NCI-H446 treated with DMSO at 0.1 percent for 48 hours (cell line): ENCODE measurements at regions not wholly inside any gene's neighbourhood (a gene's known extent, or its start where the extent isn't known, plus 50 kb on each side); places are given as distances from the start of the nearest gene placed in this dataset.
"Not testable (repeated sequence)": the region's sequence is repeated elsewhere in the genome, so short reads cannot be mapped to it uniquely, and the experiment has no call there.

Experiments used
- DNase-seq: peaks from one replicate; lab custom pipeline; 2025; lab: John Stamatoyannopoulos, UW

DNA sequence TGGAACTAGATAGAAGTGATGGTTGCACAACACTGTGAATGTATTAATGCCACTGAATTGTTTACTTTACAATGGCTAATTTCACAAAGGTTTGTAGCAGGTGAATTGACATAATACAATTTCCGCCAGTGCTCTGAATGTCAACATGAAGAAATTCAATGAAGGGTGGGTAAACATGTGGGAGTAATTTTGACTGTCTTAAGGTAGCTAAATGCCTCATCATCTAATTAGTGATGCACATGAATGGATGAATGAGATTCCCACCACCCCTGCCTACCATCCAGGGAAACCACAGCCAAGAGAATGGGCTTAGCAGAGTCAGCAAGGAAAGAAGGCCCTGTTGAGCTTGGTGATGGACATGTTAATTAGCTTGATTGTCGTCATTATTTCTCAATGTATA is 275.3 kb downstream of the ALDH8A1 start:
- no peak for DNase-seq

- no peak for DNase-seq
These were observed 280.4 kb downstream of the ALDH8A1 start for GRCh38 chr6:134669485-134669884.

DNA sequence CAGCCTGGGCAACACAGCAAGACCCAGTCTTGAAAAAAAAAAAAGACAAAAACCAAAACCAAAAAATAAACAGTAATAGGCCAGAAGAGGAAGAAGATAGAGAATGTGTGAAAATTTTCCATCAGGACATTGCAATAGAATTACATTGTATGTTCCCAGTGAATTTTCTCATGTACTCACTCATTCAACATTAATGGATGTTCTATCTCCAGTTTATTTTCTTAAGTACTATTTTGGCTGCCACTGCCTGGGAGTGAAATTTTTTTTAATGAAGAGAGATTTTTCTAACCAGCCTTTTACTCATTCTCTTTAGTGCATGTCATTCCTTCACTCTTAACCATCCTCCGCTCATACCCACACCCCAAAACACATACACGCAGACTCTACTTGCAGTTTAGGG is 282.8 kb downstream of the ALDH8A1 start:
- DNase-seq = no peak

DNA sequence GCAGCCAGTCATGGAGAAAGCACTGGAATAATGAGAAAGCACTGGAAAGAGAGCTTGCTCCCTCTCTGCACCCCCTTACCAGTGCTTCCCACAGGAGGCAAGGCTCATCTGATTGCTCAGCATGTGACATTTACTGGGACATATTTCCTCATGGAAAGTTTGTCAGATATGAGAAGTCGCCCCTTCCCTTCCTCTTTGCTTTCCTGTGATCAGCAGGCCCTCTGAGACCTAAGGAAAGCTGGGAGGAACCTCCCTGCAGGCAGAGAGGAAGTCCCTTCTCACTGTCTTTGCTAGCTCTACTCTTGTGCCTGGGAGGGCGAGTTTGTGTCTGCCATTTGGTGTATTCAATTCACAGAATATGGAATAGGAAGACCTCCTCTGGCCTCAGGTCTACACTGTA is 283.8 kb downstream of the ALDH8A1 start:
- no peak for DNase-seq

GRCh38 chr6:134665029-134665723 is 284.7 kb downstream of the ALDH8A1 start:
- DNase-seq = no peak

GRCh38 chr6:134663800-134664535 is 285.9 kb downstream of the ALDH8A1 start:
- DNase-seq = no peak

DNA sequence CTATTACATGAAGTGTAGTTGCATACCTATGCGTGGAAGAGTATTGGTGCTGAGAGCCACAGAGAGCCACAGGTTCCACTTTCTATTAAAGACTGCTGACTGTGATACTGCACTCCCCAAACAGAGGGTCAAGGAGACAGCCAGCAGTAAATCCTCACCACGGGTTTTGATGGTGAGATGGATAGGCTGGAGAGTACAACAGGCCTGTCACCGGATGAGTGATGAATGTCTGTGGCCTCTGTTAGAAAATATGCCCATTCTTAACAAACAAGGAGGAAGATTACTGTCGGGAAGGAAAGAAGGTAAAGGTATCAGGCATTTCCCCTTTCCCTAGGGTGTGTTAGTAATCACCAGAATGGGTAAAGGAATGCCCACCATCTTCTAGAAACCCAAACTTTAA is 286.5 kb downstream of the ALDH8A1 start:
- no peak for DNase-seq

DNA sequence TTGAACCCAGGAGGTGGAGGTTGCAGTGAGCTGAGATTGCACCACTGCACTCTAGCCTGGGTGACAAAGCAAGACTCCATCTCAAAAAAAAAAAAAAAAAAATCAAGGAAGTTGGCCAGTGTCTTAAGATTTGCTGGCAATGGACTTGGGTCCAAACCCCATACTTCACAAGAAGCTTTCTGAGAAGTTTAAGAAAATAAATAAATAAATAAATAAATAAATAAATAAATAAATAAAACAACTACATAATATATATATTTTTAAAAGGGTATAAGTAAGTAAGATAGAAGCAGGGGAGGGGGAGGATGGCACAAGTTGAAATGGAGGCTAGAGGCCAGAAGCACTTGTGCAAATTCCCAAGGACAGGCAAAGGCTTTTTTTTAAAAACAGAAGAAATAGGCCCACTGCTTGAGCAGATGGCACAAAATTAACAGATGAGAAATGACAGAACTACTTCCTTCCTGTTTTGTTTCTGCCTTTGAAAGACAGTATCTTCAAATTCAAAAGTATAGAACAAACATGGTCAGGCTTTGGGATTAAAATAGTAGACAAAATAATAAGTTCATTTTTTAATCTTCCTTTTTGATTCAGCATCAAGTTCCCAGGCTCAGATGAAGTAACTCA is 287.7 kb downstream of the ALDH8A1 start:
- no peak for DNase-seq

DNA sequence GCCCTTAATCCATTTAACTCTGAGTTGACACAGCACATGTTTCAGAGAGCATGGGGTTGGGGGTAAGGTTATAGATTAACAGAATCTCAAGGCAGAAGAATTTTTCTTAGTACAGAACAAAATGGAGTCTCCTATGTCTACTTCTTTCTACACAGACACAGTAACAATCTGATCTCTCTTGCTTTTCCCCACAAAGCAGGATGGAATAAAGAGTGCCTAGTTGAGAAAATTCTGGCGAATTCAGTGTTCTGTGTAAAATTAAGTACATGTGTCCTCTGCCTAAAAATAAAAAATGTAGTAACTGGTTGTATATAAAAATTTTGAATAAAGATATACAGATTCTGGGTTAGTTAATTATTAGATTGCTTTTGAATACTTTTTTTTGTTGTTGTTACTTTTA is 290.0 kb downstream of the ALDH8A1 start:
- not testable (repeated sequence) for DNase-seq

GRCh38 chr6:134658596-134658995 is 291.3 kb downstream of the ALDH8A1 start:
- DNase-seq = no peak

DNA sequence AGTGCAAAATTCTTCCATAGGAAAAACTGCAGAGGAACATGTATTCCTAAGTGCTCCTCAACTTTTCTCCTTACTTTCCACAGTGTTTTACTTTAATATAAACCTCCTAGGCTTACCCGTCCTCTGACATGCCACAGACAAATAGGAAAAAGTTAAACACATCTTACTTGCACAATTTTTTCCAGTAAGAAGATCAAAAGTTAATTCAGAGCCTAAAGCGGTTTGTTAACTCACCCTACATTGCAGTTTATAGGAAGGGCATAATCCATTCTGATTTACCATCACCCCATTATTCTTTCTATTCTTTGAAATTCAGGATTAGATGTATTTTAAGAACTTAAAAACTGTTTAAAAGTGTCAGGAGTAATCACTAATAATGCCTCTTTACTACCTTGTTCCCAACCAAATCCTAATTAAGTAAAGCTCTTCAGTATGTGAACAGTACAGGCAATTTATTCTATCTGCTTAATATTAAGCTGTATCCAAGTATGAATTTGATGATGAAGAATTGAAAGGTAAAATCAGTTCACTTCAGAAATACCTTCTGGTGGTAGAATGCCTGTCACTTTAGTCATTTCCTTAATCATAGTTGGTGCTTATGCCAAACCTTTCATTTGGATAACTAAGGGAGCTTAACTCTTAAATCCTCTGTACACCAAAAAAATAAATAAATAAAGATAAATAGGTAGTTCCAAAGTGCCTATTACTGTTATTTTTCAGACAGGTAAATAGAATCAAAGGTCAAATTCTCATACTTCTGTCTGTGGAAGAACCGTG is 292.0 kb downstream of the ALDH8A1 start:
- DNase-seq = no peak

DNA sequence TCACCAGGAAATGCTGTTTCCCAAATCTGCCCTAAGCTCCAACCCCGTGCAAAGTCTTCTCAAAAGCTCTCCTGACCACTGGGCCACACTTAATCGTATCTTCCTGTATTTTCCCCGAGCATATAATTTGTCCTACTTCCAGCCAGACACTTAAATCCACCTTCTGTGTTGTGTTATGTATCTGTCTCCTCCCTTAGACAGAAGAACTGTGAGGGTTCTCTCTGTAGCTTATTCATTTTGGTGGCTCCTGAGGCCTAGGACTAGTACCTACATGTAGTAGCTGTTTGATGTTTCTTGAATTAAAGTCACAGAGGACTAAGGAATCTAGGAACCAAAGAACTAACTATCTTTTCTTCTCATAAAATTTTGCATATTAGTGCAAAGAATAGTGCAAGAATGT is 292.6 kb downstream of the ALDH8A1 start:
- no peak for DNase-seq

- DNase-seq = no peak
These were observed 295.1 kb downstream of the ALDH8A1 start for GRCh38 chr6:134654751-134655150.

GRCh38 chr6:134651519-134651918 is 298.4 kb downstream of the ALDH8A1 start:
- DNase-seq = no peak

DNA sequence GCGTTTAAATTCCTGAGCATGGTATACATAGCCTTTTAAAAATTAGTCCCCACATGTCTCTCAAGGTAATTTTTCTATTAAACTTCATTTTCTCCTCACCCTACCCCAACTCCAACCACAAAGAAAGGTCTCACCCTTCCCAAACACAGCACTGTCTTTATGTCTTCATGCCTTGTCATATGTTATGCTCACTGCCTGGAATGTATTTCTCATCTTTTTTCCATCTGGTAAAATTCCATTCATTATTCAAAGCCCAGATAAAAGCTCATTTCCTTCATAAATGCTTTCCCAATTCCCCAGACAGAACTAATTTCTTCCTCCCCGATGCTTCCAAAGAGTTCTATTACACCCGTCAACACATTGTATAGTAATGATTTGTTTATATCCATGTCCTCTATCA is 302.0 kb downstream of the ALDH8A1 start:
- no peak for DNase-seq

- DNase-seq = no peak
These were observed 307.1 kb downstream of the ALDH8A1 start for GRCh38 chr6:134642819-134643218.

DNA sequence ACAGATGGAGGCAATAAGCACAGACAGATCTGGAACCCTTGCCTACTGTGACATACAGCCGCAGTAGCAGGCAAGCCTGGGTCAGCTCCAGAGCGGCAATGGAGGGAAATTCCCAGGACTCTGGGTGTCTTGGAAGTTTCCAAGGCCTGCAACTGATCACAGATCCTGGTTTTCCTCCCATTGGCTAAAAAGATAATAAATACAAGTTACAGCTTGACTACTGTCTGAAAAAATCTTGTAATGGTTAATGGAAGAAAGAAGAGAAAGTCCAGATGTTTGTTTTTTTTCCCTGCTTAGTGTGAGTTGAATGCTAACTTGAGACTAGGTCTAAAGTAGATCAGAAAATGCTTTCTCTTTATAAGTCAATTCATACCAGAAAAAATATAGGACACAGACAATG is 307.6 kb downstream of the ALDH8A1 start:
- DNase-seq = no peak

GRCh38 chr6:134640975-134641429 is 308.9 kb downstream of the ALDH8A1 start:
- DNase-seq = peak; percentile 41

- DNase-seq = peak; percentile 20
These were observed 309.7 kb downstream of the ALDH8A1 start for GRCh38 chr6:134640229-134640628.

DNA sequence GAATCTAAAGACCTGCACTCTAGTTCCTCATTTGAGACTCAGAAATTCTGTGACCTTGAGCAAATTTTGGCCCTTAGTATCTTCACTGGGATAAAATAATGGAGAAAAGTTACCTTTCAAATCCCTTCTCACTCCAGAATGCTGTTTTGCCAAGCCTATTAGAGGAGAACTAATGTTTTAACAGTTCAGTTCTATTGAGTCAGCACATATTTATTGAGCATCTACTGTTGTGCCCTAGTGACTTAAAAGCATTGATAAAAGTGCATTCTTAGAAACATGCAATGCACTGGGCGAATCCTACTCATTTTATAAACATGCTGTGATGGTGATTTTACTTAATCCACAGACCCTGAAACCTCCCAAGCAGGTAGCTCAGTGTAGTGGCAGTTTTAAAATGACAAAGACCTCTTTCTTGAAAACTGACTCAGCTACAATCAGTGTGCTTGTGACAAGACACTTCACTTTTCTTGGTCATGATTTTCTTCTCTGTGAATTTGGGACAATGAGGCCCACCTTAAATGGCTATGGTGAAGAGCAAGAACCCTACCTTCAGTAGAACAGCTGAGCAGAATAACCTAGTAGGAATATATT is 312.0 kb downstream of the ALDH8A1 start:
- no peak for DNase-seq

DNA sequence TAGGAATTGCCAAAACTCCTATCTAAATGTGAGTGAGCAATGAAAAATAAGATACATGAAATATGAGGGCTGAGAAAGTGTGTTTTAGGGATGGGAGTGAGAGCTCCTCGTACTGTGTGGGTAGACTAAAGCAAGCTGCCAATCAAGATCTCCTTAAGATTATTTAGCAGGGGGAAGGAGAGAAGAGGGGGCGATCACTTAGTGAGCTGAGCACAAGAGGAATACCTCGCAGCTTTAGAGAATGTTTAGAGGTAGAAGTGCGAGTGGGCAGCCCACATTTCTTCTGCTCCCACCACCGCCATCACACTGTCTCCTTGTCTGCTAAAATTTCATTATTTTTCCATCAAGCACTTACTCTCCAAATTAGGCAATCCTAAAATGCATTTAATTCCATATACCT is 312.6 kb downstream of the ALDH8A1 start:
- DNase-seq = no peak

GRCh38 chr6:134636186-134636799 is 313.6 kb downstream of the ALDH8A1 start:
- DNase-seq = peak; percentile 42
